ENCODE measurements at regions not wholly inside any gene's neighbourhood (a gene's known extent, or its start where the extent isn't known, plus 50 kb on each side); places are given as distances from the start of the nearest gene placed in this dataset.

DNA sequence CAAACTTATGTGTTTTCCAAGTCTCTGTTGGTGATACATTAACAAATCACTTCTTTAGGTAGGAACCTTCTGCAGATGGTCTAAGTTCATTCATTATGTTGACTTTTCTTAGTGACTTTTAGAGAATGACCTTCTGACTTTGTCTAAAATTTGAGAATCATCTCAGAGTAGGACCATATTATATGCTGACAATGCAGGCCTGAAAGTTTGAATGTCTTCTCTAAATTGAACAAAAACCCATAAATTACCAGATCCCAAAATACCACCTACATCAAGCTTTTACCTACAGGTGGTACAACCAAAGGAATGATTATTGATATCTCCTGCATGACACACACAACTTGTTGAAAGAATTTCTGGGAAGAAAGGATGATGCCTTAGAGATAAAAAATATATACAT lies 191.5 kb downstream of the SOD2 start:
- TF ChIP-seq, protein P1, sequence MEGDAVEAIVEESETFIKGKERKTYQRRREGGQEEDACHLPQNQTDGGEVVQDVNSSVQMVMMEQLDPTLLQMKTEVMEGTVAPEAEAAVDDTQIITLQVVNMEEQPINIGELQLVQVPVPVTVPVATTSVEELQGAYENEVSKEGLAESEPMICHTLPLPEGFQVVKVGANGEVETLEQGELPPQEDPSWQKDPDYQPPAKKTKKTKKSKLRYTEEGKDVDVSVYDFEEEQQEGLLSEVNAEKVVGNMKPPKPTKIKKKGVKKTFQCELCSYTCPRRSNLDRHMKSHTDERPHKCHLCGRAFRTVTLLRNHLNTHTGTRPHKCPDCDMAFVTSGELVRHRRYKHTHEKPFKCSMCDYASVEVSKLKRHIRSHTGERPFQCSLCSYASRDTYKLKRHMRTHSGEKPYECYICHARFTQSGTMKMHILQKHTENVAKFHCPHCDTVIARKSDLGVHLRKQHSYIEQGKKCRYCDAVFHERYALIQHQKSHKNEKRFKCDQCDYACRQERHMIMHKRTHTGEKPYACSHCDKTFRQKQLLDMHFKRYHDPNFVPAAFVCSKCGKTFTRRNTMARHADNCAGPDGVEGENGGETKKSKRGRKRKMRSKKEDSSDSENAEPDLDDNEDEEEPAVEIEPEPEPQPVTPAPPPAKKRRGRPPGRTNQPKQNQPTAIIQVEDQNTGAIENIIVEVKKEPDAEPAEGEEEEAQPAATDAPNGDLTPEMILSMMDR (IDR thresholded peaks at IDR 0.05; ENCODE audit: extremely low read depth, insufficient read depth, missing control alignments): no peak
- in situ Hi-C loops (cut with MboI; ENCODE audit: low pct_unique_long_range_greater_than_20kb, low sequenced_read_pairs, unreplicated experiment): no loop called here
- no peak for DNase-seq (ENCODE audit: low spot score)

DNA sequence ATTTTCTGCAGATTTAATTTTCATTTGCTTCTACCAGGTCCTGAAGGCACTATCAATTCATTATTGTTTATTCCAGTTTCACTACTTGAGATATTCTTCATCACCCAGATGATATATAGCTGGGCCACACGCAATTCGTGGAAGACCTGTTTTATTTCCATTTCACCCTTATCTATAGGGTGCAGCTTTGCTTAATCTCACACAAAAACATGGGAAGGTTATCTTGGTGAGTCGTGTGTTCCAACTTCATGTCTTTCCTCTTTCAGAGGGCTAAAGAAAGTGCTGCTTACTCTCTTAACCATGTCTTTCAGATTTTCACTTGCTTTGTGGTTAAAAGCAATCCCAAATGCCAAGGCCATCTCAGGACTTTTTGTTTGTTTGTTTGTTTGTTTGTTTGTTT lies 194.0 kb downstream of the SOD2 start:
- no peak for DNase-seq (ENCODE audit: low spot score)
- TF ChIP-seq, protein P1 (IDR thresholded peaks at IDR 0.05; ENCODE audit: extremely low read depth, insufficient read depth, missing control alignments): no peak
- in situ Hi-C loops (cut with MboI; ENCODE audit: low pct_unique_long_range_greater_than_20kb, low sequenced_read_pairs, unreplicated experiment): no loop called here

DNA sequence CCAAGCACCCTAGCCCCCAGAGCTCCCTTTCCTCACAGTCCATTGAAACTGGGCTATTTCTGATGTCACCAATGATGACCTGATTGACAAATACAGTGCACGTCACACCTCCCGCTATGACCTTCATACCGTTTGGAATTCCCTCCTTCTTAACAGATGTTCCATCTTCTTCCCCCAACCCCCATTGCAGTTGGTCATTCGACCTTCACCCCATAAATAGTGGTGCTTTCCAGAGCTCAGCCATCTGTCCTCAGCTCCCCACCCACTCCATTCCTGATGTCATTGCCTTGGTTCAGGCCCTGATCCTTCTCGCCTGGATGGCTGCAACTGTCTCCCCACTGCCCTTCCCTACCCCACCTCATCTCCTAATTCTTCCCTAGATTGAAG lies 198.5 kb downstream of the SOD2 start:
- TF ChIP-seq, protein P1 (IDR thresholded peaks at IDR 0.05; ENCODE audit: extremely low read depth, insufficient read depth, missing control alignments): no peak
- no peak for DNase-seq (ENCODE audit: low spot score)
- in situ Hi-C loops (cut with MboI; ENCODE audit: low pct_unique_long_range_greater_than_20kb, low sequenced_read_pairs, unreplicated experiment): no loop called here

DNA sequence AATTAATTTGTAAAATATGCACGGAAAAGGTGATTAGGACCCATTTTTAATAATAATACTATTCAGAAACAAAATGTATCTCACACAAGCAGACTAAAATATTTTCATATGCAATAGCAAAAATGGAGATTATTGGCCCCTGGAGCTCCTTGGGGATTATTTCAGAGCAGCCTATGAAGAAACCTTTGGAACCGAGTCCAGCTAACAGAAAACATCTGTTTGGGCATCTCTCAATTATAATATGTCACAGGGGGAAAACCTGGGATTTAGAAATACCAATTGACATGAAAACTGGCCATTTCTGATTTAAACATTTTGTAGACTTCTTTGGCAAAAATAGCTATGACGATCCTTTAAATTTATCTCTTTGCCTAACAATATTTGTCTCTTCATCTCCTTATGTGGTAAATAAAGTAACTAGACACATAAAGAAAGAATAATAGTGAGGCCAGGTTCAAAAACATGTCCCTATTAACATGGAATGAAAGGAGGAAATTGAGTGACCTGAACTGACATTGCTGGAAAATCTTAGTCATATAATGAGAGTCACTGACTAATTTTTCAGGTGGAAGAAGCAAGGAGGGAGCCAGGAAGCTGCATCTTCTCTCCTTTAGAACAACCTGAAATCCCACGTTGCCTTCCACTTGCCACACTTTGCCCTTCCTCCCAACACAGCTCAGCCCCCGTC lies 199.0 kb downstream of the SOD2 start:
- DNase-seq (ENCODE audit: low spot score): no peak
- in situ Hi-C loops (cut with MboI; ENCODE audit: low pct_unique_long_range_greater_than_20kb, low sequenced_read_pairs, unreplicated experiment): no loop called here
- TF ChIP-seq, protein P1 (IDR thresholded peaks at IDR 0.05; ENCODE audit: extremely low read depth, insufficient read depth, missing control alignments): no peak

DNA sequence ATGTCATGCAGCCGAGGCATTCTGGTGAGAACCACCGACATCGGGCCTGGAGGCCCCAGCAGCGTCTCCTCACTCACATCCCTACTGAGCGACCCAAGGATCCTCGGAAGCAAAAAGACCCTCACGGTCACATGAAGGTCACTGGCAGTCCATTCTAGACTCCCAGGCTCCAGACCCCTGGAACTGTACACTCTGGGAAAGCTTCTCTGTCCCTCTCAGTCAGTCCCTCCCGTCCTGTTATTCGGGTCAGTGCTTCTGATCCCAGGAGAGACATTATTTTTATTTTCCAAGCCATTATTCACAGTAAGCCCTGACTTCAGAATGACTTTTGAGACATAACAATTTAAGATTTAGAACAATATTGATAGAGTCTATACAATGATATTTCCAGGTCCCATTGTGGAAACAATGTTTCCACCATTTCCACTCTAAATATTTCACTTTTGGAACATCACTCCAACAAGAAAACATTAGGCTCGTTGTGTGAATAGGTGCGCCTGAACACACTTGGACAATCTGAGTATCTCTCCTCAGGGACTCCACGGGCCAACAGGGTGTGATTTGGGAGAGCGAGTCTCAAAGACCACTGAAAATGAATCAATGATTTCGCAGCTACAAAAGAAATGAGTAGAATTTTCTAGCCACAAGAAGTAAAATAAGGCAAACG lies 199.7 kb downstream of the SOD2 start:
- TF ChIP-seq, protein P1 (IDR thresholded peaks at IDR 0.05; ENCODE audit: extremely low read depth, insufficient read depth, missing control alignments): no peak
- no peak for DNase-seq (ENCODE audit: low spot score)
- in situ Hi-C loops (cut with MboI; ENCODE audit: low pct_unique_long_range_greater_than_20kb, low sequenced_read_pairs, unreplicated experiment): no loop called here

DNA sequence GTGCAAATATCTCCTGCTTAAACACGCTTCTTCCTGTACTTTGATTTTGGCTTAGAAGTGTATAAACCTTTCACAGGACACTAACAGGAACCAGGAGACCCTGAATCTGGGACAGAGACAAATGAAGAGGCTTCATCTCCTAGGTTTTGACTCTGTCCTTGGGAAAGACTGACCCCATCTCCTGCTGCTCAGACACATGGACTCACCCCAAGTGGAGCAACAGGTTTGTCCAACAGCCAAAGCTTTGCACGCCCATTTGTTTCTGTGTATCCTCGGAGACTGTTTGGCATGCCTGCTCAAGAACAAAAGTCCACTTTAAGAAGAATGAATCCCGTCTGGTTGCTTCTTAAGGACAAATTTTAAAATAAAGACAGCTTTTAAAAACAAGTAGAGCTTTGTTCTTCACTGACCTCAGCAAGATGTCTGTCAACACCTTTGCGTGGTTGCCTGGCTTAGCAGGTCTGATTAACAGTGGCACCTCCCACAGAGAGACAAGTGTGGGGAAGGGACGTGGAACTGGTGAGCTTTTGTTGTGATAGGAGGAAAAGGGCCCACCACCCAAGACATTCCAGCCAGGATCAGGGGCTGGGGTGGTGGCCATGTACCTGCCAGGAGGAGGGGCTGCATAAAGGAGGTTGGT lies 202.6 kb downstream of the SOD2 start:
- in situ Hi-C loops (cut with MboI; ENCODE audit: low pct_unique_long_range_greater_than_20kb, low sequenced_read_pairs, unreplicated experiment): no loop called here
- DNase-seq (ENCODE audit: low spot score): no peak
- TF ChIP-seq, protein P1 (IDR thresholded peaks at IDR 0.05; ENCODE audit: extremely low read depth, insufficient read depth, missing control alignments): no peak

Measured in GM13977 (cell line).